HFFc6 (cell line): ENCODE measurements at regions not wholly inside any gene's neighbourhood (a gene's known extent, or its start where the extent isn't known, plus 50 kb on each side); places are given as distances from the start of the nearest gene placed in this dataset.

ENCODE experiments used
- DNase-seq: peaks from one replicate; pipeline ENCODE4 v3.0.0-alpha.2; 2018
- H3K27ac Mint-ChIP-seq: 2 replicates; pipeline ENCODE4 v1.8.0; 2020; ENCODE audit warnings: mild to moderate bottlenecking, mixed read lengths
- H3K27me3 Mint-ChIP-seq: 2 replicates; pipeline ENCODE4 v1.8.0; 2021; ENCODE audit warnings: mild to moderate bottlenecking, moderate library complexity, mixed read lengths; ENCODE audit not compliant: insufficient read depth
- H3K36me3 Mint-ChIP-seq: 2 replicates; pipeline ENCODE4 v1.8.0; 2021; ENCODE audit warnings: low read depth, mixed read lengths
- H3K4me1 Mint-ChIP-seq: 2 replicates; pipeline ENCODE4 v1.8.0; 2020; ENCODE audit warnings: low read depth, mixed read lengths
- H3K4me3 Mint-ChIP-seq: 2 replicates; pipeline ENCODE4 v1.8.0; 2020; ENCODE audit warnings: mild to moderate bottlenecking, moderate library complexity, mixed read lengths
- H3K9me3 Mint-ChIP-seq: 2 replicates; pipeline ENCODE4 v1.8.0; 2020; ENCODE audit warnings: mild to moderate bottlenecking, mixed read lengths
- TF ChIP-seq, protein P1 (sequence below): fragments of 200-600 bp; sonication (generic); IDR thresholded peaks from 2 replicates; pipeline ENCODE4 v1.5.0; 2021; ENCODE audit warnings: antibody characterized with exemption, mild to moderate bottlenecking

DNA sequence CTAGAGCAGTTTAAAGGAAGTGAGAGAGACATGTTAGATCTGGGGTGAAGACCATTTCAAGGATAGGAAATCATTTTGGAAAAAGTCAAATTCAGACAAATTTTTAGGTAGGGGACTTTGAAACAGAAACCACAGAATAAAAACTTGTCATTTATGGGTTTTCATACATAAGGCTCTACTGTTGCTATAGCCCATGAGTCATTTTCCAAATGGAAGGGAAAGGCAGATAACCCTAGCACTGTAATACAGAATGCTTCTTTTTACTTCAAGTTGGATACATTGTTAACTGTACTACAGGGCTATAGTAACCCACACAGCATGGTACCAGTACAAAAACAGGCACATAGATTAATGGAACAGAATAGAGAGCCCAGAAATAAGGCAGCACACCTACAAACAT, 455.4 kb downstream of the EBF1 start:
- H3K4me1 Mint-ChIP-seq = no peaks in the 10 kb centered on the region
- H3K9me3 Mint-ChIP-seq = peaks cover 28% of the 10 kb centered on the region
- H3K27me3 Mint-ChIP-seq = peaks cover under 1% of the 10 kb centered on the region; the same call in 1 of the 2 replicates
- DNase-seq = no peak
- no peaks in the 10 kb centered on the region for H3K36me3 Mint-ChIP-seq
- no peak overlapping the region for H3K27ac Mint-ChIP-seq
- no peak overlapping the region for H3K4me3 Mint-ChIP-seq
- TF ChIP-seq, protein P1, sequence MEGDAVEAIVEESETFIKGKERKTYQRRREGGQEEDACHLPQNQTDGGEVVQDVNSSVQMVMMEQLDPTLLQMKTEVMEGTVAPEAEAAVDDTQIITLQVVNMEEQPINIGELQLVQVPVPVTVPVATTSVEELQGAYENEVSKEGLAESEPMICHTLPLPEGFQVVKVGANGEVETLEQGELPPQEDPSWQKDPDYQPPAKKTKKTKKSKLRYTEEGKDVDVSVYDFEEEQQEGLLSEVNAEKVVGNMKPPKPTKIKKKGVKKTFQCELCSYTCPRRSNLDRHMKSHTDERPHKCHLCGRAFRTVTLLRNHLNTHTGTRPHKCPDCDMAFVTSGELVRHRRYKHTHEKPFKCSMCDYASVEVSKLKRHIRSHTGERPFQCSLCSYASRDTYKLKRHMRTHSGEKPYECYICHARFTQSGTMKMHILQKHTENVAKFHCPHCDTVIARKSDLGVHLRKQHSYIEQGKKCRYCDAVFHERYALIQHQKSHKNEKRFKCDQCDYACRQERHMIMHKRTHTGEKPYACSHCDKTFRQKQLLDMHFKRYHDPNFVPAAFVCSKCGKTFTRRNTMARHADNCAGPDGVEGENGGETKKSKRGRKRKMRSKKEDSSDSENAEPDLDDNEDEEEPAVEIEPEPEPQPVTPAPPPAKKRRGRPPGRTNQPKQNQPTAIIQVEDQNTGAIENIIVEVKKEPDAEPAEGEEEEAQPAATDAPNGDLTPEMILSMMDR = no peak

DNA sequence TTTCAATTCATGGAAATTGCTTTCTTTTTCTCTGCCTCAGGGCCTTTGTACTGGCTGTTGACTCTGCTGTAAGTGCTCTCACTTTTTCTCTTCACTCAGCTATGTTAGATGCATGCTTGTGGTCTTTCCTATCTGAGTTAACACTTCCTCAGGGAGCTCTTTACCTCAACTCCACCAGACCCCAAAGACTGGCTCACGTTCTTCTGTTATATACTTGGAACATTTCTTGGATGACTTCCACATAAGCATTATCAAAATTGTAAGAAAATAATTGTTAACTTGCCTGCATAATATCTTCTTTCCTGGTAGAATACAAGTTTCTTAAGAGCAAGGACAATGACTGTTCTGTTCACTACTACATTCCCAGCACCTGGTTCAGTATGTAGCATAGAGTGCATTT, 455.9 kb downstream of the EBF1 start:
- Mint-ChIP-seq H3K4me3 (no peak overlapping the region), H3K27me3 (no peaks in the 10 kb centered on the region), H3K36me3 (no peaks in the 10 kb centered on the region), H3K27ac (no peak overlapping the region), H3K9me3 (peaks cover 23% of the 10 kb centered on the region), H3K4me1 (no peaks in the 10 kb centered on the region)
- DNase-seq = no peak
- TF ChIP-seq, protein P1 = no peak

DNA sequence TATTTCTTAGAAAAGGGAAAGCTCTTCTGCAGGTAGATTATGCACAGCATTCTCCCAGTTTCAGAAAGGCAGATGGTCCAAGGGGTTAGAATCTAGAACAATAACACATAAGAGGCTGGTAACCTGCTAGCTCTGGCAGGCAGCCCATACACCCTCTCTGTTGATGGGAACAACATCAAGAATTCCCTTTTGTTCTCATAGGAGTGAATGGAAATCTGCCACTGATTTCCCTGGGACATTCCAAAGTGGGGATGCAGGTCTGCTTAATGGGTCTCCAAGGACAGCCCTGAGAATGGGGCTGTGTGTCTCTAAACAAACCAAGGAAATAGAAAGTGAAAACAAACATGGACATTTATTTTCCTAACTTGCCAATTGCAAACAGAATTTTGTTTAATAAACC, 456.8 kb downstream of the EBF1 start:
- H3K27me3 Mint-ChIP-seq = no peaks in the 10 kb centered on the region
- H3K4me1 Mint-ChIP-seq = no peaks in the 10 kb centered on the region
- DNase-seq = no peak
- H3K9me3 Mint-ChIP-seq = peaks cover 14% of the 10 kb centered on the region
- TF ChIP-seq, protein P1 = no peak
- H3K27ac Mint-ChIP-seq = no peak overlapping the region
- H3K36me3 Mint-ChIP-seq = no peaks in the 10 kb centered on the region
- no peak overlapping the region for H3K4me3 Mint-ChIP-seq

DNA sequence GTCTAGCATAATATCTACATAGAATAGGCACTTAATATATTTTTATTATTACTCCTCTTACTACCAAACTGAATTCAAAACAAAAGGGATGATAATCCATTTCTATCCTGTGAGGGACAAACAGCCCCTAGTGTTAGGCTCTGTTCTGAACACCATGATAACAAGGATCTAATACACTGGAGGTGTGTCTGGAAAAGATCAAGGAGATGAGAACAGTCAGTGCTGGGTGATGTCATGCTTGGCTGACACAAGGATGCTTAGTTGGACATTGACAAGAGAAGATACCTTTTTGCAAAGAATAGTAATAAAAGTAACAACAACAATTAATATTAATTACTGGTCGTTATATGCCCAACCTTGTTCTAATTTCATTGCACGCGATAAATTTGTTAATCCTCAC, 458.7 kb downstream of the EBF1 start:
- Mint-ChIP-seq H3K4me1 (no peaks in the 10 kb centered on the region), H3K27ac (no peak overlapping the region), H3K9me3 (peaks cover 9% of the 10 kb centered on the region), H3K36me3 (no peaks in the 10 kb centered on the region), H3K4me3 (no peak overlapping the region), H3K27me3 (no peaks in the 10 kb centered on the region; the same call in 1 of the 2 replicates)
- TF ChIP-seq, protein P1 = no peak
- DNase-seq = no peak

DNA sequence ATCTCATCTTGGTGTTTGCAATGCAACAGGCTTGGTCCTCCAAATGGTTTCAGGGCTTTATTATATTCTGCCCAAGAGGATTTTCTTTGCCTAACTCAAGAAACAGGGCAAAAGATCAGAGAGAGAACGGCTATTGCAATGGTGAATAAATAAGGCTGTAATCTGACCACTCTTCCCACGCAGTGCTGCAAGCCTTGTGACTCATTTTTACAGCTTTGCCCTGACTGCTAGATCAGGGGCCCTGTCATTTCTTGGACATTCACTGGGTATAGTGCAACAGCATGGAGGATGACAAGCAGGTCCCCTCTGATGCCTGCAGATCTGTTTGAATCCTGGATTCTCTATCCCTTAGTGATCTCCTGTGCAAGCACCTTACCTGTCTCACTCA, 459.1 kb downstream of the EBF1 start:
- Mint-ChIP-seq H3K36me3 (no peaks in the 10 kb centered on the region), H3K27me3 (no peaks in the 10 kb centered on the region; the same call in 1 of the 2 replicates), H3K27ac (no peak overlapping the region), H3K4me1 (no peaks in the 10 kb centered on the region), H3K4me3 (no peak overlapping the region), H3K9me3 (peaks cover 13% of the 10 kb centered on the region)
- TF ChIP-seq, protein P1 = no peak
- DNase-seq = no peak
